Endodermal cell (in vitro differentiated cells): ENCODE measurements at regions not wholly inside any gene's neighbourhood (a gene's known extent, or its start where the extent isn't known, plus 50 kb on each side); places are given as distances from the start of the nearest gene placed in this dataset.

Experiments
- DNase-seq: peaks from one replicate; pipeline ENCODE4 v3.0.0-alpha.2; 2017
- H3K27ac ChIP-seq: 2 replicates; pipeline ENCODE4 v1.5.1; 2013; ENCODE audit warnings: mild to moderate bottlenecking, low read depth, low read length, moderate library complexity
- H3K27me3 ChIP-seq: 2 replicates; pipeline ENCODE4 v1.6.1; 2013; ENCODE audit warnings: mild to moderate bottlenecking, low read length, moderate library complexity; ENCODE audit not compliant: insufficient read depth, control insufficient read depth, poor library complexity, severe bottlenecking
- H3K36me3 ChIP-seq: 2 replicates; pipeline ENCODE4 v1.7.0; 2013; ENCODE audit warnings: mild to moderate bottlenecking, low read length, moderate library complexity; ENCODE audit not compliant: control insufficient read depth, insufficient read depth
- H3K4me1 ChIP-seq: one replicate; pipeline ENCODE4 v1.7.0; 2013; ENCODE audit warnings: low read length; ENCODE audit not compliant: control insufficient read depth, insufficient read depth
- H3K4me3 ChIP-seq: 2 replicates; pipeline ENCODE4 v1.5.1; 2013; ENCODE audit warnings: mild to moderate bottlenecking, low read length, moderate library complexity
- H3K9ac ChIP-seq: 2 replicates; pipeline ENCODE4 v1.6.1; 2013; ENCODE audit warnings: mild to moderate bottlenecking, low read length, moderate library complexity; ENCODE audit not compliant: poor library complexity, severe bottlenecking; ENCODE audit errors: extremely low read depth
- H3K9me3 ChIP-seq: 2 replicates; pipeline ENCODE4 v1.6.1; 2013; ENCODE audit warnings: mild to moderate bottlenecking, low read length, moderate library complexity; ENCODE audit not compliant: control insufficient read depth
- H3K27ac Mint-ChIP-seq: 2 replicates; pipeline ENCODE4 v1.8.0; 2020; ENCODE audit warnings: mixed read lengths
- H3K27me3 Mint-ChIP-seq: 2 replicates; pipeline ENCODE4 v1.8.0; 2021; ENCODE audit warnings: mild to moderate bottlenecking, mixed read lengths; ENCODE audit not compliant: insufficient read depth
- H3K36me3 Mint-ChIP-seq: 2 replicates; pipeline ENCODE4 v1.8.0; 2020; ENCODE audit warnings: low read depth, mixed read lengths
- H3K4me1 Mint-ChIP-seq: 2 replicates; pipeline ENCODE4 v1.8.0; 2020; ENCODE audit warnings: mixed read lengths
- H3K4me3 Mint-ChIP-seq: 2 replicates; pipeline ENCODE4 v1.8.0; 2020; ENCODE audit warnings: mild to moderate bottlenecking, moderate library complexity, mixed read lengths
- H3K9me3 Mint-ChIP-seq: 2 replicates; pipeline ENCODE4 v1.8.0; 2020; ENCODE audit warnings: mild to moderate bottlenecking, mixed read lengths
- CTCF ChIP-seq: fragments of 200-600 bp; sonication (generic); conservative IDR thresholded peaks from 2 replicates; pipeline ENCODE4 v1.5.0; 2021; ENCODE audit warnings: antibody characterized with exemption, mild to moderate bottlenecking
- WGBS, 2 experiments: methylation state at CpG; one replicate each; pipeline versions ENCODE4 v1.1.5 to v1.1.7; 2013; ENCODE audit warnings: missing lambda C conversion rate in 2 of 2, mixed read lengths in 1 of 2; ENCODE audit not compliant: insufficient coverage in 1 of 2, insufficient read length in 1 of 2; 5-methylcytosine and 5-hydroxymethylcytosine counted together

GRCh38 chr11:23425381-23425780 lies 565.1 kb upstream of the CCDC179 start:
- no peaks in the 10 kb centered on the region for H3K27me3 ChIP-seq
- H3K4me1 ChIP-seq: no peaks in the 10 kb centered on the region
- TF ChIP-seq CTCF: no peak
- 93 to 100% methylated on average over 2 of the region's 2 CpGs for WGBS, 2 experiments
- Mint-ChIP-seq H3K9me3 (no peaks in the 10 kb centered on the region), H3K4me1 (peaks cover 5% of the 10 kb centered on the region), H3K27me3 (no peaks in the 10 kb centered on the region), H3K27ac (no peak overlapping the region), H3K4me3 (no peak overlapping the region), H3K36me3 (no peaks in the 10 kb centered on the region)
- no peak for DNase-seq
- H3K9me3 ChIP-seq: no peaks in the 10 kb centered on the region
- H3K27ac ChIP-seq: no peak overlapping the region
- no peaks in the 10 kb centered on the region for H3K36me3 ChIP-seq
- H3K9ac ChIP-seq: no peak overlapping the region
- H3K4me3 ChIP-seq: no peak overlapping the region

GRCh38 chr11:23429569-23429968 lies 569.3 kb upstream of the CCDC179 start:
- H3K4me3 Mint-ChIP-seq: no peak overlapping the region
- Histone ChIP-seq H3K9ac (no peak overlapping the region), H3K4me3 (no peak overlapping the region), H3K9me3 (no peaks in the 10 kb centered on the region), H3K4me1 (no peaks in the 10 kb centered on the region), H3K27me3 (no peaks in the 10 kb centered on the region), H3K36me3 (no peaks in the 10 kb centered on the region), H3K27ac (no peak overlapping the region)
- H3K36me3 Mint-ChIP-seq: no peaks in the 10 kb centered on the region
- no peak for DNase-seq
- no peaks in the 10 kb centered on the region for H3K4me1 Mint-ChIP-seq
- peaks cover 7% of the 10 kb centered on the region for H3K9me3 Mint-ChIP-seq
- H3K27ac Mint-ChIP-seq: no peak overlapping the region
- WGBS, 2 experiments: 100% methylated on average over 2 of the region's 3 CpGs; no CpG with 5 or more reads in 1 of the 2 experiments
- TF ChIP-seq CTCF: no peak
- H3K27me3 Mint-ChIP-seq: no peaks in the 10 kb centered on the region

- no peak for DNase-seq
- H3K27ac ChIP-seq: no peak overlapping the region
- peaks cover 16% of the 10 kb centered on the region for H3K9me3 ChIP-seq
- no peaks in the 10 kb centered on the region for H3K36me3 ChIP-seq
- no peaks in the 10 kb centered on the region for H3K36me3 Mint-ChIP-seq
- no peak overlapping the region for H3K27ac Mint-ChIP-seq
- peaks cover 8% of the 10 kb centered on the region for H3K9me3 Mint-ChIP-seq
- no peaks in the 10 kb centered on the region for H3K27me3 Mint-ChIP-seq
- no peaks in the 10 kb centered on the region for H3K4me1 ChIP-seq
- H3K4me1 Mint-ChIP-seq: no peaks in the 10 kb centered on the region
- WGBS, 2 experiments: 92 to 94% methylated on average over 2 of the region's 2 CpGs
- H3K4me3 Mint-ChIP-seq: no peak overlapping the region
- H3K9ac ChIP-seq: no peak overlapping the region
- TF ChIP-seq CTCF: no peak
- no peak overlapping the region for H3K4me3 ChIP-seq
- no peaks in the 10 kb centered on the region for H3K27me3 ChIP-seq
Observed at GRCh38 chr11:23453522-23453921, 593.2 kb upstream of the CCDC179 start.
